ENCODE measurements at regions not wholly inside any gene's neighbourhood (a gene's known extent, or its start where the extent isn't known, plus 50 kb on each side); places are given as distances from the start of the nearest gene placed in this dataset.

DNA sequence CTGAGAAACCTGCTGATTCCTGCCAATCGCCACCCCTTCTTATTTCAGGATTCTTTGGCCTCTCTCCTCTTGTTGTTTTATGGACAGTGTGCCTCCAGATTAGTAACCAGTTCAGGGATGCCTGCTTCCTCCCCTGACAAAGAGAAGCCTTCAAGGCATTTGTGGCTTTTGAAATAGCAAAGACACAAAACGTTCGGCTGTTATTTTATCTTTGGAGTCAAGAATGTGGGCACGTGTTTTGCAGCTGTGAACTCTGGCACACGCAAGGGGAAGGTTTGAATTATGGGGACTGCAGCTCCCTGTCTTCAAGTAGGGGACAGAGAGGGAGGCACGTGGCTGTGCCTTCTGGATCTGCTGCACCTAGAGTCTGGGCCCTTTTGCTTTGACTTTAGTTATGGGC is 157.9 kb upstream of the GRB10 start:
- TF ChIP-seq, protein P1, sequence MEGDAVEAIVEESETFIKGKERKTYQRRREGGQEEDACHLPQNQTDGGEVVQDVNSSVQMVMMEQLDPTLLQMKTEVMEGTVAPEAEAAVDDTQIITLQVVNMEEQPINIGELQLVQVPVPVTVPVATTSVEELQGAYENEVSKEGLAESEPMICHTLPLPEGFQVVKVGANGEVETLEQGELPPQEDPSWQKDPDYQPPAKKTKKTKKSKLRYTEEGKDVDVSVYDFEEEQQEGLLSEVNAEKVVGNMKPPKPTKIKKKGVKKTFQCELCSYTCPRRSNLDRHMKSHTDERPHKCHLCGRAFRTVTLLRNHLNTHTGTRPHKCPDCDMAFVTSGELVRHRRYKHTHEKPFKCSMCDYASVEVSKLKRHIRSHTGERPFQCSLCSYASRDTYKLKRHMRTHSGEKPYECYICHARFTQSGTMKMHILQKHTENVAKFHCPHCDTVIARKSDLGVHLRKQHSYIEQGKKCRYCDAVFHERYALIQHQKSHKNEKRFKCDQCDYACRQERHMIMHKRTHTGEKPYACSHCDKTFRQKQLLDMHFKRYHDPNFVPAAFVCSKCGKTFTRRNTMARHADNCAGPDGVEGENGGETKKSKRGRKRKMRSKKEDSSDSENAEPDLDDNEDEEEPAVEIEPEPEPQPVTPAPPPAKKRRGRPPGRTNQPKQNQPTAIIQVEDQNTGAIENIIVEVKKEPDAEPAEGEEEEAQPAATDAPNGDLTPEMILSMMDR (conservative IDR thresholded peaks at IDR 0.05; ENCODE audit: low read depth, low read length), result no peak
- no peak for TF ChIP-seq EZH2 (IDR thresholded peaks at IDR 0.05; ENCODE audit: low read length, unreplicated experiment)
- no peak for TF ChIP-seq EZH2phosphoT487 (IDR thresholded peaks at IDR 0.05; ENCODE audit: borderline replicate concordance, low read length)

All from PC-3 (cell line).